WTC11 (cell line): ENCODE measurements at regions not wholly inside any gene's neighbourhood (a gene's known extent, or its start where the extent isn't known, plus 50 kb on each side); places are given as distances from the start of the nearest gene placed in this dataset.

Source experiments
- AFF4 ChIP-seq: sonication (generic); formaldehyde crosslinking; IDR thresholded peaks from 2 replicates; pipeline ENCODE4 v1.8.1; 2023; ENCODE audit warnings: mild to moderate bottlenecking, missing genetic modification reagents, borderline replicate concordance
- CREB1 ChIP-seq: sonication (generic); formaldehyde crosslinking; IDR thresholded peaks from 2 replicates; pipeline ENCODE4 v1.8.0; 2023; ENCODE audit warnings: mild to moderate bottlenecking, missing genetic modification reagents
- CTCF ChIP-seq: fragments of 200-600 bp; IDR thresholded peaks from 2 replicates; pipeline ENCODE4 v1.8.0; 2022; ENCODE audit warnings: antibody characterized with exemption
- GTF2I ChIP-seq: fragments of 250-450 bp; sonication (Bioruptor Pico); conservative IDR thresholded peaks from 2 replicates; pipeline ENCODE4 v1.4.0; 2021; ENCODE audit warnings: mild to moderate bottlenecking
- NR2C2 ChIP-seq: sonication (generic); formaldehyde crosslinking; IDR thresholded peaks from 2 replicates; pipeline ENCODE4 v1.8.0; 2022; ENCODE audit warnings: mild to moderate bottlenecking, missing genetic modification reagents
- OVOL2 ChIP-seq: fragments of 250-450 bp; sonication (Bioruptor Pico); IDR thresholded peaks from 2 replicates; pipeline ENCODE4 v1.9.0; 2021; ENCODE audit warnings: mild to moderate bottlenecking, borderline replicate concordance
- PREB ChIP-seq: sonication (generic); formaldehyde crosslinking; IDR thresholded peaks from 2 replicates; pipeline ENCODE4 v1.8.1; 2022; ENCODE audit warnings: mild to moderate bottlenecking, missing genetic modification reagents, moderate library complexity, borderline replicate concordance
- ZNF232 ChIP-seq: sonication (generic); formaldehyde crosslinking; IDR thresholded peaks from 2 replicates; pipeline ENCODE4 v1.8.0; 2022; ENCODE audit warnings: mild to moderate bottlenecking, missing genetic modification reagents
- ZSCAN18 ChIP-seq: fragments of 250-450 bp; sonication (Bioruptor Pico); IDR thresholded peaks from 2 replicates; pipeline ENCODE4 v2.1.2; 2022; ENCODE audit warnings: mild to moderate bottlenecking, moderate library complexity

GRCh38 chr5:104551628-104552027, 989.0 kb upstream of the NUDT12 start:
- TF ChIP-seq CTCF (no peak), ZSCAN18 (no peak), PREB (no peak), CREB1 (CRISPR knock-in tag) (no peak), OVOL2 (CRISPR knock-in tag) (no peak), NR2C2 (CRISPR knock-in tag) (no peak), AFF4 (CRISPR knock-in tag) (no peak), ZNF232 (CRISPR knock-in tag) (no peak), GTF2I (CRISPR knock-in tag) (no peak)
